ENCODE measurements at regions not wholly inside any gene's neighbourhood (a gene's known extent, or its start where the extent isn't known, plus 50 kb on each side); places are given as distances from the start of the nearest gene placed in this dataset.

DNA sequence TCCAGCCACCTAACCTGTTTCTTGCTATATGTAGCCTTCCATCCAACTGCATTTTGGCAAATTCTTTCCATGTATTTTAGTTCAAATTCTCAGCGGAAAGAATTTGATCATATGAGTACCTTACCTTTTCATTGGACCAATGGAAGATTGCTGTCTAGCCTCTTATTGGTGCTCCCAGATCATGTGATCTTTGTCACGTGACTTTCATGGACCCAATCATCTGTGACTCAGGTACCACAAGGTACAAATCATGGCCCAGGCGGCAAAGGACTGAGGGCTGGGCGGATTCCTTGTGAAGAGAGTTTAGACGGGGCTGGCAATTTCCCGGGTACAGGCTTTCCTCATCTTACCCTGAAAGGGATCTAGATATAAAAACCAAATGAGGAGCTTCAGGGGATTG is 85.9 kb upstream of the TBX20 start:
- no peak for DNase-seq (ENCODE audit: low read depth)

DNA sequence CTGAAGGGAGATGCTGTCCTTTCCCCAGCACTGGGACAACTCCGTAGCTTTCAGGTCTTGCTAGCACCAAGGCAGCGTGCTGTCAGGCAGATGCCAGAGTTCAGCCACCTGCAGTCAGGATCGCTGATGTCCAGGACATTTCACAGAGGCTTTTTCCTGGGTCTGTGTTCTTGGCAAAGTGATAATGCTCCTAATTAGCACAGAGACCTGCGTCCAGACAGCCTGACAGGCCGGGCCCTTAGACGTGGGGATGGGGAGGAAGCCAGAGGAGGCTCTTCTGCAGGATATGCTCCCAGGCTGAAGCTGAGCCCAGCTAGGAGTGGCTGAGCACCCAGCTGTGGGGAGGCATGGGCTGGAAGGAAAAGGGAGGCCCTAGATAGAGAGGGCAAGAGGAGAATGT is 82.5 kb upstream of the TBX20 start:
- no peak for DNase-seq (ENCODE audit: low read depth)

- no peak for DNase-seq (ENCODE audit: low read depth)
Measured at GRCh38 chr7:35334506-35334905, 80.6 kb upstream of the TBX20 start.

DNA sequence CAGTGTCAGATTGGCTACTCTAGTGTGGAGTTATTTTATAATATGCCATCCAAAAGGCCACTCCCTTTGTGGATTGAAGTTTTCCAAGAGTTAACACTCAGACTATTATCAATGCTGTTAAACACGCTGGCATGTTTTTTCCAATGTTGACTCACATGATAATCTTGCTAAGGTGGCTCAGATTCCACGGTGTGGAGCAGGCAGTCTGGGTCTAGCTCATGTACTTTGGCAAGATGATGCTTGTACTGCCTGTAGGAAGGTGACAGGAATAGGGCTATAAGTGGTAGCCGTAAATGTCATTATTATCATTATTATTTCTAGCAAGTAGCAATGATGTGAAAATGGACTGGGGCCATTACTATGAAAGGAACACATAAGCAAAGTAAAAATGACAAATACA is 79.4 kb upstream of the TBX20 start:
- DNase-seq (ENCODE audit: low read depth): no peak

DNA sequence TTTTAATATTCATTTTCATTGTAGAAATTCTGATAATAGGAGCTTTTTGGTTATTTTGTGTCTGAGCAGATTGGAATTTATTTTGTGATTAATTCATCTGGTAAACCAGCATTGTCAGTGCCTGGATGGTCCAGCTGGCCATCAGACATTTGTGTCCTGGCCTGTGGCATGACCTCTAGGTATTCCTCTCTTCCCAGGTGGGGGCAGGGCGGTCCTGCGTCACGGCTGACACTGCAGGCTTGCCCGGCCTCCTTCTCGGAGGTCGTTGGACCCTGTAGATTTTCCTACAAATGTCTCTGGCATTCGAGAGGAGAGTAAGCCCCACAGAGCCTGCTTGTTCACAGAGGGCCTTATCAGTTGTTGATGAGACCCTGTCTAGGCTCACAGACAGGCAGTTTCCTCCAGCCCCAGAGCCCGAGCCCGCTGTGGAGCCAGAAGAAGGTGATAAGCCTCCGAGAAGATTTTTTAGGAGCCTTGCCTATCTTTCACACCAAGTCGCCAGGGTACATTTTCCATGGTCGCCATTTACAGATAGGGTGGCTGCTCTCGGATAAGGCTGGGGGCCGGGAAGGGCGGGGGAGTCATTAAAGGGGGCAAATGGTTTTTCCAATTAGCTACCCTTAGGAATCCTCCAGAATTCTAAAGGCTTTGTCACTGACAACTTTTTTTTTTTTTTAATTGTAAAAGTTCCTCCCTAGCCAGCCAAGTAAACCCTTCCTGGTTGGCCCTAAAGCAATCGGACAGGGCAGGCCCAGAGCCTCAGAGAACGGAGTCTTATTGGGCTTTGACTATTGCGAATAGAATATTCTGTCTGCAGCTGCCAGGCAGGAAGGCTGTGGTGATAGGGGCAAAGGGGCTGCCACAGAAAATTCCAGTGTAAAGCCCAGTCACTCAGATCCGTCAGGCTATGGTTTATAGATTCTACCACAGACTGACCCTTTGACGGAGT is 78.1 kb upstream of the TBX20 start:
- no peak for DNase-seq (ENCODE audit: low read depth)

- no peak for DNase-seq (ENCODE audit: low read depth)
Measured at GRCh38 chr7:35329026-35329425, 75.1 kb upstream of the TBX20 start.

DNA sequence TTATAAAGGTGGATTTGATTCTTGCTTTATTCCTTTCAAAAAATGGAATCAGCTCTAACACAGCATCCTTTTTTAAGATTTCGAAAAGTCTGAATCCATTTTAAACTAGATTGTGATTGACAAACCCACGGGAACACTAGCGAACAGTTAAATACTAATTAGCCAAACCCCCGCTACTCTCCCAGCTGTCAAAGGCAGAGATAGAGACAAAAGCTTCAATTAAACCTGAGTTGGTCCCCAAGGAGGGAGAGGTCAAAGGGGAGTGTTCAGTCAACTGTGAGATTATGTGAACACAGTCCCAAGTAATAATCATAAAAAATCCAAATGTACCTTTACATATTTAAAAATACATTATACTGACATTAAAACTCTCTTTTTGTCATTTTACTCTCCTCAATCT is 65.7 kb upstream of the TBX20 start:
- DNase-seq (ENCODE audit: low read depth): no peak

- DNase-seq (ENCODE audit: low read depth): no peak
Measured at GRCh38 chr7:35316549-35316948, 62.6 kb upstream of the TBX20 start.

- DNase-seq (ENCODE audit: low read depth): no peak
Measured at GRCh38 chr7:35315517-35315916, 61.6 kb upstream of the TBX20 start.

DNA sequence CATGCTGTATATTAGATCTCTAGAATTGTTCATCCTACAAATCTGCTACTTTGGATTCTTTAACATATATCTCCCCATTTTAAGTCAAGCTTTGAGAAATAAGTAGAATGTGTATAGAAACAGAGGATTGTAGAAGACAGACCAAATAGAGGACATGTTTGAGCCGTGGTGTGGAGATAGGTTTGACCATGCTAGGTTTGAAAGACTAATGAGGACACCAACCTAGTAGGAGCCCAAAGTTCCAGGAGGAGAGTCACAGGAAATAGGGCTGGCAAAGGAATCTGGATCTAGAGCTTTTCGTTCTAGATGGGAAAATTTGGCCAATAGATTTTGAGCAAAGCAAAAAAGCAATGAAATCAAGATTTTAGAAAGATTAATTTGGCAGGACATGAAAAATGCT is 60.5 kb upstream of the TBX20 start:
- no peak for DNase-seq (ENCODE audit: low read depth)

GRCh38 chr7:35313575-35313974 is 59.7 kb upstream of the TBX20 start:
- DNase-seq (ENCODE audit: low read depth): no peak

All from stimulated activated CD8-positive, alpha-beta memory T cell treated with anti-CD3 and anti-CD28 coated beads, Interleukin-4, amount 100 ng/mL, for 24 hours (primary cell).